ENCODE measurements at regions not wholly inside any gene's neighbourhood (a gene's known extent, or its start where the extent isn't known, plus 50 kb on each side); places are given as distances from the start of the nearest gene placed in this dataset.
"Not testable (repeated sequence)": the region's sequence is repeated elsewhere in the genome, so short reads cannot be mapped to it uniquely, and the experiment has no call there.

DNA sequence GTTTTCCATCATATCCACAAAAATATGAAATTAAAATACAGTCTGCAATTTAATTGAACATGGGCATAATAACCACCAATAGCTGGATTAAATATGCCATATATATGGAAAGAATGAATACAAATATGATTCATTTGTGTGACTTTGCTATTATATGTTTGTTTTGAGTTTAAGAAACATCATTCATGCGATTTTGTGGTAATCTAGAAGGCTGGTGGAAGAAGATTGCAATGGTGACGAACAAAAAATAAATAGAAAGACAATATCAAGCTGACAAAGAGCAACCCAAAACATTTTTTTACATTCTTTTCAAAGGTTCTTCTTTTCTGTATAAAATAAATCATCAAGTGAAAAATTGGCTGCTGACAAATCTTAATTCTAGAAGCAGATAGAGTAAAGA lies 610.0 kb downstream of the MAT2B start:
- DNase-seq (ENCODE audit: low spot score): no peak

DNA sequence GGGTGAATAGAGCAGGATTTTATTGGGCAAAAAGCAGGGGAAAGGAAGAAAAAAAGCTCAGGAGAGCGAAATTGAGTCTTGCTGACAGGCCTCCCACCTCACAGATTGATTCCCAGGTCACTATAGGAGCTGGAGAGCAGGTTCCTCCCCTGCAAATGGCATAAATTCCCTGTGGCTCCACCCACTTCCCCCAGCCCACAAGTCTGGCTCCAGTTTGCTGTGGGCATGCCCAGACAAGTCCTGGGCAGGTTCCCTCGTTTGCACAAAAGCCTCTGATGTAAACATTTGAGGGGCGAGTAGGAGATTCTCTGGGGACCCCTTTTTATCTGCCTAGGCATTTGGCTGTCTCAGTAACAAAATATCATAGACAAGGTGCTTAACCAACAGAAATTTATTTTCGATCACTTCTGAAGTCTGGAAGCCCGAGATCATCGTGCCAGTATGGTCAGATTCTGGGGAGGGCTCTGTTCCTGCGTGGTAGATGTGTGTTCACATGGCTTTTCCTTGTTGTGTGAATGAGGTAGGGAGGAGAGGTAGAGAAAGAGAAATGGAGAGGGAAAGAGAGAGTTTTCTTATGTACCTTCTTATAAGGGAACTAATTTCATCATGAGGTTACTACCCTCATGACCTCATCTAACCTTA lies 614.5 kb downstream of the MAT2B start:
- DNase-seq (ENCODE audit: low spot score): peak; percentile 15

DNA sequence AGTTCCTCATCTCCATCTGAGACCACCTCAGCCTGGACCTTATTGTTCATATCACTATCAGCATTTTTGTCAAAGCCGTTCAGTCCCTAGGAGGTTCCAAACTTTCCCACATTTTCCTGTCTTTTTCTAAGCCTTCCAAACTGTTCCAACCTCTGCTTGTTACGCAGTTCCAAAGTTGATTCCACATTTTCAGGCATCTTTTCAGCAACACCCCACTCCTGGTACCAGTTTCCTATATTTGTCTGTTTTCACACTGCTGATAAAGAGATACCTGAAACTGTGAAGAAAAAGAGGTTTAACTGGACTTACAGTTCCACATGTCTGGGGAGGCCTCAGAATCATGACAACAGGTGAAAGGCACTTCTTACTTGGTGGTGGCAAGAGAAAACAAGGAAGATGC lies 622.1 kb downstream of the MAT2B start:
- no peak for DNase-seq (ENCODE audit: low spot score)

DNA sequence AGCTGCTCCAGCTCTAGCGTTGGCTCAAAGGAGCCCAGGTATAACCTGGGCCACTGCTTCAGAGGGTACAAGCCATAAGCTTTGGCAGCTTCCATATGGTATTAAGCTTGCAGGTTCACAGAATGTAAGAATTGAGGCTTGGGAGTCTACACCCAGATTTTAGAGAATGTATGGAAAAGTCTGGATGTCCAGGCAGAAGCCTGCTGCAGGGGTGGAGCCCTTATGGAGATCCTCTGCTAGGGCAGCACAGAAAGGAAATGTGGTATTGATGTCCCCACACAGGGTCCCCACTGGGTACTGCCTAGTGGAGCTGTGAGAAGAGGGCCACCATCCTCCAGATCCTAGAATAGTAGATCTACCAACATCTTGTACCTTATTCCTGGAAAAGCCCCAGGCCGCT lies 626.9 kb downstream of the MAT2B start:
- DNase-seq (ENCODE audit: low spot score): no peak

DNA sequence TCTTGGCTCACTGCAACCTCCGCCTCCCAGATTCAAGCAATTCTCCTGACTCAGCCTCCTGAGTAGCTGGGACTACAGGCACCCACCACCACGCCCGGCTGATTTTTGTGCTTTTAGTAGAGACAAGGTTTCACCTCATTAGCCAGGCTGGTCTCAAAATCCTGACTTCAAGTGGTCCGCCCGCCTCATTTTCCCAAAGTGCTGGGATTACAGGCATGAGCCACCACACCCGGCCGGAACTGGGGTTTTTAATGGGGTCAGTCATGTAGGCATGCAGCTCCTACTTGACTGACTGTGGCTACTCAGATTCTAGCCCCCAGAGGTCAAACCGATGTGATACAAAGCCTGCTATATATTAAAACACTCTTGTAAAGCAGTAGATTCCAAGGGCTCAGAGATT lies 631.7 kb downstream of the MAT2B start:
- no peak for DNase-seq (ENCODE audit: low spot score)

- no peak for DNase-seq (ENCODE audit: low spot score)
Observed at GRCh38 chr5:164139423-164139822, 634.0 kb downstream of the MAT2B start.

GRCh38 chr5:164145458-164145857 lies 640.0 kb downstream of the MAT2B start:
- DNase-seq (ENCODE audit: low spot score): no peak

- no peak for DNase-seq (ENCODE audit: low spot score)
Observed at GRCh38 chr5:164146223-164146622, 640.8 kb downstream of the MAT2B start.

DNA sequence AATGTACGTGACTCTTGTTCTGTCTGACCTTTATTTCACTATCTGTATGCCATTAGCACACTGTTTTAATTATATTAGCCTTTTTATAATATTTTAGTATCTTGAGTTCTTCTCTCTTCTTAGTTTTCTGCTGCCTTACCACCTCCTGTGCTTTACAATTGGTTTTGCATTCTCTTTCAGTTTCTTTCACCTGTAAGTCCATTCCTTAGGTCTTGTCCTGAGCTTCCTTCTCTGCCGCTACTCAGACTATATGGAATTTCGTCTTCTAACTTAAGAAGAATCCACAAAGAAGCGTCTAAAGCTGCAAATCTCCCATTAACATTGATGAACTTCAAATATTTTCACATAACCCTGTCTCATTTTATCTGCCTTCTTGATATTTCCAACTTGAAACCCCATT lies 642.9 kb downstream of the MAT2B start:
- DNase-seq (ENCODE audit: low spot score): no peak

DNA sequence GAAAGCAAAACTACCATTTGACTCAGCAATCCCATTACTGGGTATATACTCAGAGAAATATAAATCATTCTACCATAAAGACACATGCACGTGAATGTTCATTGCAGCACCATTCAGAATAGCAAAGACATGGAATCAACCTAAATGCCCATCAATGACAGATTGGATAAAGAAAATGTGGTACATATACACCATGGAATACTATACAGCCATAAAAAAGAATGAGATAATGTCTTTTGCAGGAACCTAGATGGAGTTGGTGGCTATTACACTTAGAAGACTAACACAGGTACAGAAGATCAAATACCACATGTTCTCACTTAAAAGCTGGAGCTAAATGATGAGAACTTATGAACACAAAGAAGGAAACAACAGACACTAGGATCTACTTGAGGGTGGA lies 647.1 kb downstream of the MAT2B start:
- not testable (repeated sequence) for DNase-seq (ENCODE audit: low spot score)

GRCh38 chr5:164153469-164154172 lies 648.2 kb downstream of the MAT2B start:
- no peak for DNase-seq (ENCODE audit: low spot score)

DNA sequence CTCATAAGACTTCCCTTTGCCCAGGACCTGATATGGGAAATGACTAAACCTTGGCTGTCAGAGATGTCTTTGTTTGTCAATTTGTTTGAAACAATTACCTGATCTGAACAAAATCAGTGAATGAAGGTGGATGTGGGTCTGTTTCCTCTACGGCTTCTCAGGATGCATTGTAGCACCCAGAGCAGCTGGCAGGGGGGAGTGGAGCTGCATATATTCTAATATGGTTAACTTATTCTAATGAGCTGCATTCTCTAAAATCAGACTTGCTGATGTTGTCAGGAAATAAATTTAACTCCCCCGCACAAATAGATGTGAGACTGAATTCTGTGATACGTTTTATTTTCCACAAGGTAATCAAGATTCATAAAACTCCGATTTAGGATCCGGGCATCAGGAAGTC lies 665.4 kb downstream of the MAT2B start:
- no peak for DNase-seq (ENCODE audit: low spot score)

- no peak for DNase-seq (ENCODE audit: low spot score)
Observed at GRCh38 chr5:164175083-164175482, 669.7 kb downstream of the MAT2B start.

GRCh38 chr5:164179406-164179805 lies 674.0 kb downstream of the MAT2B start:
- DNase-seq (ENCODE audit: low spot score): no peak

DNA sequence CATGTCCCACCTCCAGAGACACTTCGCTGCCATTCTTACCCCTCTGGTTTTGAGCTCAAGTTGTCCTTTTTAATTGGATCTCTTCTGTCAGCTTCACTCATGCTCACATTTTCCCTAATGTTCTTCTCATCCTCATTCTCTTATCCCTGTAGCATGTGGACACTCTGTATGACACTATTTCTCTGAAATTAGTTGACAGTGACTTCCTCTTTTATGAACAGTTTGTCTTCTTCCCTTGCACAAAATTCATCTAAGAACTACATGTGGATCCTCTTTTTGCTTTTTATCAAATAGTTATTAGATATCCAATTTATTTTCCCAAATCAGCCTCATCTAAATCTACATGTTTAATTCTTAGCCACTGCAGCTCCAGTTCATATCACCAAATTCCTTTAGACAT lies 676.2 kb downstream of the MAT2B start:
- DNase-seq (ENCODE audit: low spot score): no peak

GRCh38 chr5:164184158-164184557 lies 678.7 kb downstream of the MAT2B start:
- DNase-seq (ENCODE audit: low spot score): no peak

DNA sequence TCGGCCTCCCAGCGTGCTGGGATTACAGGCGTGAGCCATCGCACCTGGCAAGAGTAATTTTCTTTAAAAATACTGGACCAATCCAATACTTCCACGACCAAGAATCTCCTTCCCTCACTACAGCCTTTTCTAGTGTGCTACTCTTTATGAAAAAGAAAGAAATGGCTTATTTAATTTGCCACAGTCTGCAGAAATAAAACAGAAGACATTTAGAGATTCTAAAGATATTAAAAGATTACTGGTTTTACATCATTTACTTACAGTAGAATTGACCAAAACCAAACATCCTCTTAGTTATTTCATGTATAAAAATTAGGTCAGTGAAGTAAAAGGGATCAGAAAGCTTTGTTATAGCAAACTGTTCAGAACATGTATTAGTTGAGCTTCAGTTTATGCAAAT lies 679.6 kb downstream of the MAT2B start:
- no peak for DNase-seq (ENCODE audit: low spot score)

GRCh38 chr5:164186550-164186949 lies 681.1 kb downstream of the MAT2B start:
- no peak for DNase-seq (ENCODE audit: low spot score)

- no peak for DNase-seq (ENCODE audit: low spot score)
Observed at GRCh38 chr5:164187785-164188184, 682.4 kb downstream of the MAT2B start.

- no peak for DNase-seq (ENCODE audit: low spot score)
Observed at GRCh38 chr5:164188733-164189148, 683.3 kb downstream of the MAT2B start.

- no peak for DNase-seq (ENCODE audit: low spot score)
Observed at GRCh38 chr5:164191240-164191639, 685.8 kb downstream of the MAT2B start.

DNA sequence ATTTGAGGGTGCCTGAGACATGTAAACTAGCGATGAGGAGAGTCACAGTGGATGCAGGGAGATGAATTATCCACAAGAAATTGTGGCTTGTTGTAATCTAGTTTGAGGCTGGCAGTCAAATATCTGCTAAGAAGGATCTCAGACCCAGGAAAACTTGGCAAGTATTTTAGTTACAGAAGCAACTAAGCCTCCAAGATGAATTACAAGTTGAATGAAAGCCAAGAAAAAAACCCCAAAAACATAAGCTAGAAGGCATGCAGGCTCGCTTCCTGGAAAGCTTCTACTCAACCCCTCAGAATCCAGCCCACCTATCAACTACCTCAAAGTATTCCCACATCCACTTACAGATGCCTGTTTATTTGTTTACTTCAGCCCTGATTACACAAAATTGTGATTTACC lies 696.9 kb downstream of the MAT2B start:
- no peak for DNase-seq (ENCODE audit: low spot score)

- DNase-seq (ENCODE audit: low spot score): no peak
Observed at GRCh38 chr5:164203581-164204225, 698.3 kb downstream of the MAT2B start.

All from NAMALWA (cell line).